ENCODE measurements at regions not wholly inside any gene's neighbourhood (a gene's known extent, or its start where the extent isn't known, plus 50 kb on each side); places are given as distances from the start of the nearest gene placed in this dataset.

DNA sequence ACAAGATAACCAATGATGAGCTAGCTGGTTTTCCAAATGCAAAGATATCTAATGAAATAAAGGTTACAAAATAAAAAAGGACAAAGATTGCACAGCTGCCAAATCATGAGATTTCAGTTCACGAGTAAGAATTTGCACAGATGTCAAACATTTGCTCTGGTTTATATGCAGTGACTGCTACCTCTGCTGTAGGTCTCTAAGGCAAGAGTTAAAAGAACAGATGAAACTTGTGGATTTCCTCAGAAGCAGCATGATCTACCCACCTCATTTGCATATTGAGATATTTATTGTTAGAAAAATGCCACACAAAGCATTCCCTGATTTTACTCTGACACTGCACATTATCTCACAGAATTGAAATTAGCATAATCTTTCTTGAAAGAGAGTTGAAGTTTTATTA lies 763.2 kb upstream of the ZEB2 start:
- Histone ChIP-seq H3K36me3 (no peaks in the 10 kb centered on the region), H3K27ac (no peak overlapping the region), H3K4me3 (ENCODE audit: low read depth in 1 of 2, low read length in 1 of 2) (no peak overlapping the region), H3K27me3 (no peaks in the 10 kb centered on the region), H3K4me1 (ENCODE audit: control insufficient read depth in 1 of 2, insufficient read depth in 1 of 2, low read depth in 1 of 2, low read length in 1 of 2) (no peaks in the 10 kb centered on the region), H3K9me3 (no peaks in the 10 kb centered on the region)
- TF ChIP-seq CTCF (IDR thresholded peaks at IDR 0.05): no peak

GRCh38 chr2:145277922-145278321 lies 758.0 kb upstream of the ZEB2 start:
- H3K27ac ChIP-seq: no peak overlapping the region
- no peak for TF ChIP-seq CTCF (IDR thresholded peaks at IDR 0.05)

DNA sequence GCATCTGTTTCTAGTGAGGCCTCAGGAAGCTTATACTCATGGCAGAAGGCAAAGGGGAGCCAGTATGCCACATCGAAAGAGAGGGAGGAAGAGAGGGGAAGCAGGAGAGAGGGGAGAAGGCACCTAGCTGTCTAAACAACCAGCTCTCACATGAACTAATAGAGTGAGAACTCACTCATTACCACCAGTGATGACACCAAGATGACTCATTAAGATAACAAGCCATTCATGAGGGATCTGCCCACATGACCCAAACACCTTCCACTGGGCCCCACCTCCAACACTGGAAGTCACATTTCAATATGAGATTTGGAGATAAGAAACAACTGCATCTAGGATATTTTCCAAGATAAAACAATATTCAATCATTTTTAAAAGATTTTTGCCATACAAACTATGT lies 753.9 kb upstream of the ZEB2 start:
- Histone ChIP-seq H3K27me3 (peaks cover 8% of the 10 kb centered on the region), H3K9me3 (no peaks in the 10 kb centered on the region), H3K27ac (no peak overlapping the region)

More at GRCh38 chr2:145277922-145278321, 758.0 kb upstream of the ZEB2 start:
- Histone ChIP-seq H3K9me3 (no peaks in the 10 kb centered on the region), H3K4me1 (ENCODE audit: control insufficient read depth in 1 of 2, insufficient read depth in 1 of 2, low read depth in 1 of 2, low read length in 1 of 2) (no peaks in the 10 kb centered on the region), H3K36me3 (no peaks in the 10 kb centered on the region), H3K27me3 (no peaks in the 10 kb centered on the region), H3K4me3 (ENCODE audit: low read depth in 1 of 2, low read length in 1 of 2) (no peak overlapping the region)

DNA sequence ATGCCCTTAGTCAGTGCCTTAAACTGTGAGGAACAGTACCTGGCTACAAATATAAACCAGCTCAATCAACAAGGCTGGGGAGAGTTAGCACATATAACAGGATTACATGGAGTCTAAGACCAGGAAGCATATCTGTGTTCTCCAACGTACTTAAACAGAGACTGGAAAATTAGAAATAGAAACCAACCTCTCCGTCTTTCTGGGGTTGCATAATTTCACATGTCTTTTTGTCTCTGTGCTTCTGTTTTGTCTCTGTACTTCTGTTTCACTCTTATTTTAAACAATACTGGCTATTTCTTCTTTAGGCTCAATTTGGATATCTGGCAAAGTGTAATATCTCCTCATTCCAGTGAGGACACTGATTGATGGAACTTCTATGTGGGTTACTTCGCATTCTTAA lies 749.0 kb upstream of the ZEB2 start:
- TF ChIP-seq CTCF (IDR thresholded peaks at IDR 0.05): no peak
- H3K4me3 ChIP-seq (ENCODE audit: low read depth in 1 of 2, low read length in 1 of 2): no peak overlapping the region
- peaks cover 57% of the 10 kb centered on the region for H3K27me3 ChIP-seq

More for the DNA sequence above, 753.9 kb upstream of the ZEB2 start:
- no peaks in the 10 kb centered on the region for H3K36me3 ChIP-seq
- TF ChIP-seq CTCF (IDR thresholded peaks at IDR 0.05): no peak
- no peak overlapping the region for H3K4me3 ChIP-seq (ENCODE audit: low read depth in 1 of 2, low read length in 1 of 2)
- no peaks in the 10 kb centered on the region for H3K4me1 ChIP-seq (ENCODE audit: control insufficient read depth in 1 of 2, insufficient read depth in 1 of 2, low read depth in 1 of 2, low read length in 1 of 2)

GRCh38 chr2:145267451-145267850 lies 747.5 kb upstream of the ZEB2 start:
- Histone ChIP-seq H3K27me3 (peaks cover 72% of the 10 kb centered on the region), H3K36me3 (no peaks in the 10 kb centered on the region), H3K4me3 (ENCODE audit: low read depth in 1 of 2, low read length in 1 of 2) (no peak overlapping the region), H3K4me1 (ENCODE audit: control insufficient read depth in 1 of 2, insufficient read depth in 1 of 2, low read depth in 1 of 2, low read length in 1 of 2) (no peaks in the 10 kb centered on the region), H3K9me3 (no peaks in the 10 kb centered on the region), H3K27ac (no peak overlapping the region)
- TF ChIP-seq CTCF (IDR thresholded peaks at IDR 0.05): no peak

More for the DNA sequence above, 749.0 kb upstream of the ZEB2 start:
- Histone ChIP-seq H3K9me3 (no peaks in the 10 kb centered on the region), H3K4me1 (ENCODE audit: control insufficient read depth in 1 of 2, insufficient read depth in 1 of 2, low read depth in 1 of 2, low read length in 1 of 2) (no peaks in the 10 kb centered on the region), H3K36me3 (no peaks in the 10 kb centered on the region), H3K27ac (no peak overlapping the region)

DNA sequence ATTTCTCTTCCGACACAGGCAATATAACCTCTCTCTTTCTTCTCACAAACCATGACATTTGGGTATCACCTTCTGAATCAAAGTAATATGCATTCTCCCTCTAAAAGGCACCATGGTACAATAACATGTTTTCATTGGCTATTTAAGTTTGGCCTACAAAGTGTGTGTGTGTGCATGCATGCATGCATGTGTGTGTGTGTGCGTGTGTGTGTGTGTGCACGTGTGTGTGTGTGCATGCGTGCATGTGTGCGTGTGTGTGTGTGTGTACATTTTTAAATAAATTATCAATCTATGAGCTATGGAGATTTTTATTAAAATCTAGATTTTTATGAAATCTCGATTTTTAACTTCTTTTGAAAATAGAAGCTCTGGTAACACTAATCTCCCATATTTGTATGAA lies 745.3 kb upstream of the ZEB2 start:
- no peak overlapping the region for H3K27ac ChIP-seq
- H3K4me1 ChIP-seq (ENCODE audit: control insufficient read depth in 1 of 2, insufficient read depth in 1 of 2, low read depth in 1 of 2, low read length in 1 of 2): no peaks in the 10 kb centered on the region
- no peaks in the 10 kb centered on the region for H3K9me3 ChIP-seq
- H3K27me3 ChIP-seq: peaks cover 94% of the 10 kb centered on the region
- H3K36me3 ChIP-seq: no peaks in the 10 kb centered on the region
- no peak for TF ChIP-seq CTCF (IDR thresholded peaks at IDR 0.05)
- no peak overlapping the region for H3K4me3 ChIP-seq (ENCODE audit: low read depth in 1 of 2, low read length in 1 of 2)

Data from neutrophil (primary cell).